Mammary epithelial cell (primary cell): ENCODE measurements at regions not wholly inside any gene's neighbourhood (a gene's known extent, or its start where the extent isn't known, plus 50 kb on each side); places are given as distances from the start of the nearest gene placed in this dataset.

ENCODE experiments used
- CTCF ChIP-seq, 2 donors: IDR thresholded peaks in 1 of 2; conservative IDR thresholded peaks in 1 of 2; 2 replicates each; pipeline ENCODE4 v1.5.1; 2011 to 2012; ENCODE audit warnings: inconsistent platforms in 2 of 2, low read length in 2 of 2, mild to moderate bottlenecking in 2 of 2, control low read depth in 1 of 2, low read depth in 1 of 2; ENCODE audit not compliant: insufficient read depth in 1 of 2; ENCODE audit errors: extremely low read depth in 1 of 2
- EZH2 ChIP-seq: IDR thresholded peaks from 2 replicates; pipeline ENCODE4 v1.6.1; 2012; ENCODE audit warnings: low read length, inconsistent platforms, borderline replicate concordance

- TF ChIP-seq CTCF (conservative IDR thresholded peaks at IDR 0.05 in 1 of 2, IDR thresholded peaks at IDR 0.05 in 1 of 2; ENCODE audit: extremely low read depth in 1 of 2, insufficient read depth in 1 of 2, low read depth in 1 of 2, low read length in 2 of 2) (no peak), EZH2 (no peak)
Observed at GRCh38 chr2:153766415-153766814, 105.3 kb upstream of the GALNT13 start.
